ENCODE measurements at regions not wholly inside any gene's neighbourhood (a gene's known extent, or its start where the extent isn't known, plus 50 kb on each side); places are given as distances from the start of the nearest gene placed in this dataset.

DNA sequence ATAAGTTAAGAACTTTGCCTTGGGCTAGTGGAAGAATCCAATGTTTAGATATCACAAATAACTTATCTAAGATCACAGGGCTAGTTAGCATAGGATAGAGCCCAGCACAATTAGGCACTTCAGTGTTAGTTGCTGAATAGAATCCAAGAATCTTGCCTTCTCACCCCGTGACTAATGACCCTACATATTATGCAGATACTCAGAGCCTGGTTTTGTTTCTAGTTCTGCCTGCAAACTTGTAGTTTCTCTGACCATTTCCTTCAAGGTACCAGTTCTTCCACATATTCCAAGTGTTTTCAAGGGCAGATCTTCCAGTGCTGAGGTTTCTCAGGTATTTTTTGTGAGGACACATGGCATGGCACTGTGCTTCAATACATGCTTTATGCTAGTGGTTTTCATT lies 239.3 kb downstream of the KCNK2 start:
- no peak for TF ChIP-seq CTCF (IDR thresholded peaks at IDR 0.05 in 2 of 3, conservative IDR thresholded peaks at IDR 0.05 in 1 of 3; ENCODE audit: control insufficient read depth in 2 of 3, extremely low read depth in 1 of 3, insufficient read depth in 1 of 3, low read depth in 3 of 3, low read length in 3 of 3)
- TF ChIP-seq KAT2A (conservative IDR thresholded peaks at IDR 0.05; ENCODE audit: control insufficient read depth, low read depth, low read length) = no peak
- no peak for TF ChIP-seq RCOR1 (conservative IDR thresholded peaks at IDR 0.05; ENCODE audit: low read depth, low read length)
- TF ChIP-seq ZBTB4 (CRISPR knock-in tag; IDR thresholded peaks at IDR 0.05) = no peak
- TF ChIP-seq RELA (IDR thresholded peaks at IDR 0.05; ENCODE audit: borderline replicate concordance, partially characterized antibody) = no peak
- TF ChIP-seq, protein P1, sequence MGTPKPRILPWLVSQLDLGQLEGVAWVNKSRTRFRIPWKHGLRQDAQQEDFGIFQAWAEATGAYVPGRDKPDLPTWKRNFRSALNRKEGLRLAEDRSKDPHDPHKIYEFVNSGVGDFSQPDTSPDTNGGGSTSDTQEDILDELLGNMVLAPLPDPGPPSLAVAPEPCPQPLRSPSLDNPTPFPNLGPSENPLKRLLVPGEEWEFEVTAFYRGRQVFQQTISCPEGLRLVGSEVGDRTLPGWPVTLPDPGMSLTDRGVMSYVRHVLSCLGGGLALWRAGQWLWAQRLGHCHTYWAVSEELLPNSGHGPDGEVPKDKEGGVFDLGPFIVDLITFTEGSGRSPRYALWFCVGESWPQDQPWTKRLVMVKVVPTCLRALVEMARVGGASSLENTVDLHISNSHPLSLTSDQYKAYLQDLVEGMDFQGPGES (IDR thresholded peaks at IDR 0.05) = no peak
- TF ChIP-seq SREBF1 (IDR thresholded peaks at IDR 0.05; ENCODE audit: low read length) = no peak
- TF ChIP-seq DPF2 (IDR thresholded peaks at IDR 0.05) = no peak
- TF ChIP-seq POLR2A (IDR thresholded peaks at IDR 0.05; ENCODE audit: low read depth, low read length) = no peak
